ENCODE measurements at regions not wholly inside any gene's neighbourhood (a gene's known extent, or its start where the extent isn't known, plus 50 kb on each side); places are given as distances from the start of the nearest gene placed in this dataset.

- no peak for DNase-seq (ENCODE audit: low read depth)
These were observed 78.1 kb upstream of the GALNT9 start for GRCh38 chr12:132407451-132407961.

DNA sequence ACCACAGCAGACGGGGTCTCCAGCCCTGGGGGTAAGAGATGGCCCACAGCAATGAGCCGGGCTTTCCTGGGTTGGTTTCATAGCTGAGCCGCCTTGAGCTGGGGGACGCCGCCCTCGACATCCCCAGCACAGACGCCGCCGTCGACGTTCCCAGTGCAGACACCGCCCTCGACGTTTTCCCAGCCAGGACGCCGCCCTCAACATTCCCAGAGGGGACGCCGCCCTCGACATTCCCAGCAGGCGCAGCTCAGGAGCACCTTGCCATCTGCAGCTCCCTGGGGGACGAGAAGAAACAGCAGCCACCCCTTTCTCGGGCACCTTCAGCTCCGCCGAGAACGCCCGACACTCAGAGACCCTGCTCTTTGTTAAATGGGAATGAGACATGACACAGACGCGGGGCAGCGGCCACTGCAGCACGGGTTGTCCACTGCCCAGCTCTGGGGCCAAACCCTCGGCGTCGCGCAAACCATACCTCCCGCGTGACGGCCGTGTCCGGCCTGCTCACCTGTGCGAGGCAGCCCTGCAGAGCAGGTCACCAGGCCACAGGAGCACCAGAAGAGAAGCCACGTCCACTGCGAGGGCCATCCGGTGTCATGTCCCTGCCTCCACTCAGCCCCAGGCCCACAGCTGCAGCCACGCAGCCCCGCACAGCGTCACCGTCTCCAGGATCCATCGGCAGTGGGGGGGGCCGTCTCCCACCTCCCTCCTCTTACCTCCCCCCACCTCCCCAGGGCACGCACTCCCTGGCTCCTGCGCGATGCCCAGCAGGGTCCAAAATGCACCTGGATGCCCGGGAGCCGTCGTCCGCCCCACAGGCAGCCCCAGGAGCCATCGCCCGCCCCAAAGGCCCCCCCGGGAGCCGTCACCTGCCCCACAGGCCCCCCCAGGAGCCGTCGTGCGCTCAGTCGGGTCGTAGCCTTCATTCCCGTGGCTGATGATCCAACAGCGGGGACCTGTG lies 77.4 kb upstream of the GALNT9 start:
- DNase-seq (ENCODE audit: low read depth), result no peak

GRCh38 chr12:132405742-132406251 lies 76.4 kb upstream of the GALNT9 start:
- DNase-seq (ENCODE audit: low read depth), result no peak

DNA sequence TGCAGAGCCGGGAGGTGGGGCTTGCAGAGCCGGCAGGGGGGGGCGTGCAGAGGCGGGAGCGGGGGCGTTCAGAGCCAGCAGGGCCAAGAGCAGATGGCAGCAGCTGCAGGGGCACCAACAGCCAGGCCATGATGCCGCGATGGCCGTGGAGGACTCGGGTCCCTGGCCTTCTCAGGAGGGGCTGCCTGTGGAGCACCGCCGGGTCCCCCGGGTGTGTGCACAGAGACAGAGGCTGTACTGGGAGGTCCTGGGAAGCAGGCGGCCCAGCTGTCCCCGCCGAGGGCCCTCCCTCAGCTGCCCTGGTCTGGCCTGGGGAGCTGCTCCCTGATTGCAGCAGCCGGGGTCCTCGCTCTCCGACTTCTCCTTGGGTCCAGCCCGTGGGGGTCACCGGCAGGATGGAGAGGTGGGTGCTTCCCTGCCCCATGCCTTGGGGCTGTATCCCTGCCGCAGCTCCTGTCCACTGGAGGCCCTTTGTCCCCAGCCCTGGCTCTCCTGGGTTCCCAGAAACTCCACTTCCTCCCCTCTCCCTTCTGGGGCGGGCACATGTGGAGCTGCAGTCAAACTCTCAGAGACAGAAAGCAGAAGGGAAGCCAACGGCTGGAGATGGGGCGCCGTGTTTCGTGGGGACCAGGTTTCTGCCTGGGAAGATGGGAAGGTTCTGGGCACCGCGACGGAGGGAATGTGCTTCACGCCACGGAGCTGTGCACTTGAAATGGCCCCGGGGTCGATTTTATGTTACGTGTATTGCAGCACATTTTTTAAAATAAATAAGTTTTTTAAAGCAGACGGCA lies 75.8 kb upstream of the GALNT9 start:
- no peak for DNase-seq (ENCODE audit: low read depth)

DNA sequence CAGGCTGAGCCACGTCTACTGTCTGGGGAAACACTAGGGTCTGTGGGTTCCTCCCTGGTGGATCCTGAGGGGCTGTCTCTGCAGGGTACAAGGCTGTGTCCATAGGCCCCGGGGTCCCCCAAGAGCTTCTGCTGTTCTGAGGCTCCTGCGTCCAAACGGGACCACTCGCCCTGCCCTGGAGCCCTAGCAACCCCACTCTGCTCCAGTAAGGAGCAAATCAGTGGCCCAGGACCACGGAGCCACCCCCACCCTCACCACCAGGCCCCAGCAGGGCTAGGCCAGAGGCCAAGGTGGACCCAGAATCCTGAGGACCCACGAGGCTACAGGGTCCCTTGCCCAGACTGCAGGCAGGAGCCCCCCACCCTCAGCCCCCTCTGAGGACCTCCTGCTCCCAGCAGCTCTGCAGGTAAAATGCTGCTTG lies 75.1 kb upstream of the GALNT9 start:
- no peak for DNase-seq (ENCODE audit: low read depth)

DNA sequence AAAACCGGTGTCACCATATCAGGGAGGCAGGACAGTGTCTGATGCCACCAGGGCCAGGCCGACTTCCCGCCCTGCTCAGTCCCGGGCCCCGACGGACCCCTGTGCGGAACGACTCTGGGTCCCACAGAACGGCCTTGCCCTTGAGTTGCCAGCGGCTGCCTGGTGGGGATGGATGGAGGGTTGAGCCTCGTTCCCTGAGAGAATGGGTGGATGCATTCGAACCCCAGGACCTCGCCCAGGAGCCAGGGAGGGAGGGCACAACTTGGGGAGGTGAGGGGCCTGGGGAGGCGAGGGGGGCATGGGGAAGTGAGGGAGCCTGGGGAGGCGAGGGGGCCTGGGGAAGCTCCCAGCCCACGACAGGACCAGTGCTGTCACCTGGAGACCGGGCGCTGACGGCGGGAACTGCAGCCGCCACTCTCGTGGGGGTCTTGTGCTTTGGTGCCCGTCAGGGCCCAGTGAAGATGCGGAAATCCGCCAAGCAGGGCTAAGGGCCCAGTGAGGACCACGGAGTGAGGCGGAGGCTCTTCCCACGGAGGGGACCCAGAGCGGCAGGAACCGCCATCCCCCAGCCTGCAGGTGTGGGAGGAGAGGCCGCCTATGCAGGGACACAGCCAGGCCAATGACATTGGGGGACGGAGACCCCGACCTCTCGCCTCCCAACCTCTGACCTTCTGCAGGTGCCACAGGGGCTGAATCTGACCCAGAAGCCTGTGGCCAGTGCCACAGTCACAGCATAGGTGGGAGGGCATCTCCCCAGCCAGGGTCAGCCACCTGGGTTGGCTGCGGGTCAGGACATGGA lies 74.4 kb upstream of the GALNT9 start:
- no peak for DNase-seq (ENCODE audit: low read depth)

- no peak for DNase-seq (ENCODE audit: low read depth)
These were observed 73.5 kb upstream of the GALNT9 start for GRCh38 chr12:132402831-132403416.

DNA sequence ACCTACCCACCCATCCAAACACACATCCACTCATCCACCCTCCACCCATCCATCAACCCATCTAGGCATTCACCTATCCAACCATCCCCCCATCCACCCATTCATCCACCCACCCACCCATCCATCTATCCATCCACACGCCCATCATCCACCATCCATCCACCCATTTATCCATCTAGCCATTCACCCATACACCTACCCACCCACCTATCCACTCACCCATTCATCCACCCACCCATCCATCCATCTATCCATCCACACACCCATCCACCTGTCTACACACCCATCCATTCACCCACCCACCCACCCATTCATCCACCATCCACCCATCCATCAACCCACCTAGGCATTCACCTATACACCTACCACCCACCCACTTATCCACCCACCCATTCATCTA lies 72.6 kb upstream of the GALNT9 start:
- DNase-seq (ENCODE audit: low read depth), result no peak

GRCh38 chr12:132400011-132400641 lies 70.7 kb upstream of the GALNT9 start:
- DNase-seq (ENCODE audit: low read depth), result no peak

DNA sequence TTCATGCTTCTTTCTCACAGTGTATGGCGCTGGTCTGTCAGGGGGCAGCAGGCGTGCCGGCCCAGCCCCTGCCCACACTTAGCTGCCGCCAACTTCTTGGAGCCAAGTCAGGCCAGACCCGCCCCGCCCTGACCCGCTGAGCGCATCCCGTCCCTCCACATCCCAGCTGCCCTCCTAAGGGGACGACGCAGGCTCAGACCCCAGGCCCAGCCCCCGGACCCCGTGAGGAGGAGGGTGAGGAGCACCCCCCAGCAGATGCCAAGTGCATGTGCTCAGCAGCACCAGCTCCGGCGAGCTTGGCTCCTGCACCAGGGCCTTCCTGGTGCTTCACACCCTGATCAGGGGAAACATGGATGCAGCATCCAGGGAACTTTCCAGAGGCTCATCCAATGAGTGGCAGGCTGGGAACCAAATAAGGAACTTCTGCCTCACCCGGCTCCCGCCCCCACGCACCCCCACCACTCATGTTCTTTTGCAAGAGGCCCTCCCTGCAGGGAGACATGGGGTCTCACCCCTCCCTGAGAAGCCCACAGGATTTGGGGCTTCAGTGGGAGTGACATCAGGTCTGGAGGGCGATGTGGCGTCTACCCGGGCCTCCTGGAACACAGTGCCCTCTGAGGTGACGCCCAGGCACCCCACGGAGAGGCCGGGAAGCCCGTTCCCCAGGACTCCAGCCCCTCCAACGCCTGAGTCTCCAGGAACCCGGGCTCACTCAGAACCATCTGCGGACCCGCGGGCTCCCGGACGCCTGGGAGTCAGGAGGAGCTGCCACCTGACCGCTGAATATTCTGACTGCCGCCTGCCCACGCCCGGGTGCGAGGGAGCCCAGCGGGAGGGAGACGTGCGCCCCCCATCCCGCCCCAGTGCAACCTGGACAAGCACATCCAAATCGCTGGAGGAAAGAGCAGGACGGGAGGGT lies 70.0 kb upstream of the GALNT9 start:
- no peak for DNase-seq (ENCODE audit: low read depth)

GRCh38 chr12:132398386-132398991 lies 69.1 kb upstream of the GALNT9 start:
- no peak for DNase-seq (ENCODE audit: low read depth)

DNA sequence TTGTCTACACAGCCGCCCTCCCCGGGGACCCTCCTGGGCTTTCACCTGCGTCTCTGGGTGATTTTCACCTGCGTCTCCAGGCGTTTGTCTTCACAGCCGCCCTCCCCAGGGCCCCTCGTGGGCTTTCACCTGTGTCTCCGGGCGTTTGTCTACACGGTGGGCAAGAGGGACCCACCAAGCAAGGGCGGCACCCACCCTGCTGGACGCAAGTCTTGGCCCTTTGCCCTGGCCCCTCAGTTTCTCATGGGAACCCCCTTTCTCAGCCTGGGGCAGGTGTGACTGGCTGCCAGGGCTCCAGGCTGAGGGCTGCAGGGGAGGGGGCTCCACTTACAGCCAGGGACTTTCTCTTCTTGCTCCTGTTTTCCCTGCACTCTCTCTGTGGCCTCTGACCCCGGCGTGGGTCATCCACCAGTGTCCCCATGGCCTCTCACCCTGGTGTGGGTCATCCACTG lies 68.6 kb upstream of the GALNT9 start:
- DNase-seq (ENCODE audit: low read depth), result no peak

DNA sequence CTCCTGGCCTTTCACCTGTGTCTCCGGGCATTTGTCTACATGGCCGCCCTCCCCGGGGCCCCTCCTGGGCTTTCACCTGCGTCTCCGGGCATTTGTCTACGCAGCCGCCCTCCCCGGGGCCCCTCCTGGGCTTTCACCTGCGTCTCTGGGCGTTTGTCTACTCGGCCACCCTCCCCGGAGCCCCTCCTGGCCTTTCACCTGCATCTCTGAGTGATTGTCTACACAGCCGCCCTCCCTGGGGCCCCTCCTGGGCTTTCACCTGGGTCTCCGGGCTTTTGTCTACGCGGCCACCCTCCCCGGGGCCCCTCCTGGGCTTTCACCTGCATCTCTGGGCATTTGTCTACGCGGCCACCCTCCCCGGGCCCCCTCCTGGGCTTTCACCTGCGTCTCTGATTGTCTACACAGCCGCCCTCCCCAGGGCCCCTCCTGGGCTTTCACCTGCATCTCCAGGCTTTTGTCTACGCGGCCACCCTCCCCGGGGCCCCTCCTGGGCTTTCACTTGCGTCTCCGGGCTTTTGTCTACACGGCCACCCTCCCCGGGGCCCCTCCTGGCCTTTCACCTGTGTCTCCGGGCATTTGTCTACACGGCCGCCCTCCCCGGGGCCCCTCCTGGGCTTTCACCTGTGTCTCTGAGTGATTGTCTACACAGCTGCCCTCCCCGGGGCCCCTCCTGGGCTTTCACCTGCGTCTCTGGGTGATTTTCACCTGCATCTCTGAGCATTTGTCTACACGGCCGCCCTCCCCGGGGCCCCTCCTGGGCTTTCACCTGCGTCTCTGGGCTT lies 68.0 kb upstream of the GALNT9 start:
- no peak for DNase-seq (ENCODE audit: low read depth)

DNA sequence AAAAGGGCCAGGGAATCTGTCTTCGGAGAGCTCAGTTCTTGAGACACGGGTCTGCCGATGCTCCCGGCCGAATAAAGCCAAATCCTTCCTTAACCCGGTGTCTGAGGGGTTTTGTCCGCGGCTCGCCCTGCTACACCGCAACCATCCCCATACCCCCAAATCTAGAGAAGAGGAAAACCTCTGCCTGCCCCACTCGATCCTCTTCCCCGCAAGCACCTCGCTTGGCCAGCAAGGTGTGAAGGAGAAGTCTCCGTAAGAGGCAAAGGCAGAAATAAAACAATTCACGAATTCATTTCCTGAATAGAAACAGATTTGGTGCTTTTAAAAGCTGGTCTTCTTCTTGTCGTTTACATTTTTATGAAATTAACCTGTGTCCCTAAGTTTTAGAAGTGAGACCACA lies 67.3 kb upstream of the GALNT9 start:
- DNase-seq (ENCODE audit: low read depth), result no peak

GRCh38 chr12:132395908-132396305 lies 66.5 kb upstream of the GALNT9 start:
- no peak for DNase-seq (ENCODE audit: low read depth)

DNA sequence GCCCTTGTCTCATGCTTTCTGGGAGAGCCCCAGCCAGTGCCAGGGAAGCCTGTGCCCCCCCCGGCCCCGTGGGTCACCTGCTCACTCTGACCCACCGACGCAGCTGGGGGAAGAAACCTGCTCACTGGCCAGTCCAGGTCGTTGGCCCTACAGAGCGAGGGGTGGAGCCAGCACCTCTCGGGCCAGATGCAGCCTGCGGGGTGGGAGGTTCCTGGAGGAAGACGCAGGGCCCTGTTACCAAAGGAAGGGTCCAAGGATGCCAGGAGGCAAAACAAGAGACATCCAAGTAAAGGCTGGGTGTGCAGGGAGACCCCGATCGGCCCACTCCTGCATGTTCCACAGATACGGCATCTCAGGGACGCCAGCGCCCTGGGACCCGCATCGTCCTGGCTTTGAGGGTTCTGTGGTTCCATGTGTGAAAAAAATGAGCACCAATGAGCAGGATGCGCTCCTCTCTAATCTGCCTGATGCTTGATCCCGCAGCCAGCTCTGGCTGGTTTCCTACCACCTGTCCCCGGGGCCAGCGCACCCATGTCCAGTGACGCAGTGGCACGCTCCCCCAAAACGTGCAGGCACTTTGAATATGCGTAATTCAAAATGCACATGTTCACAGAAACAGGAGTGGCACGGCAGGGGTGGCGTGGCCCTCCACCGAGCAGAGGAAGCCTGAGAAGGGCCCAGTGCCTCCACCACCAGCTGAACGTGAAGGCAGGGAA lies 66.0 kb upstream of the GALNT9 start:
- no peak for DNase-seq (ENCODE audit: low read depth)

DNA sequence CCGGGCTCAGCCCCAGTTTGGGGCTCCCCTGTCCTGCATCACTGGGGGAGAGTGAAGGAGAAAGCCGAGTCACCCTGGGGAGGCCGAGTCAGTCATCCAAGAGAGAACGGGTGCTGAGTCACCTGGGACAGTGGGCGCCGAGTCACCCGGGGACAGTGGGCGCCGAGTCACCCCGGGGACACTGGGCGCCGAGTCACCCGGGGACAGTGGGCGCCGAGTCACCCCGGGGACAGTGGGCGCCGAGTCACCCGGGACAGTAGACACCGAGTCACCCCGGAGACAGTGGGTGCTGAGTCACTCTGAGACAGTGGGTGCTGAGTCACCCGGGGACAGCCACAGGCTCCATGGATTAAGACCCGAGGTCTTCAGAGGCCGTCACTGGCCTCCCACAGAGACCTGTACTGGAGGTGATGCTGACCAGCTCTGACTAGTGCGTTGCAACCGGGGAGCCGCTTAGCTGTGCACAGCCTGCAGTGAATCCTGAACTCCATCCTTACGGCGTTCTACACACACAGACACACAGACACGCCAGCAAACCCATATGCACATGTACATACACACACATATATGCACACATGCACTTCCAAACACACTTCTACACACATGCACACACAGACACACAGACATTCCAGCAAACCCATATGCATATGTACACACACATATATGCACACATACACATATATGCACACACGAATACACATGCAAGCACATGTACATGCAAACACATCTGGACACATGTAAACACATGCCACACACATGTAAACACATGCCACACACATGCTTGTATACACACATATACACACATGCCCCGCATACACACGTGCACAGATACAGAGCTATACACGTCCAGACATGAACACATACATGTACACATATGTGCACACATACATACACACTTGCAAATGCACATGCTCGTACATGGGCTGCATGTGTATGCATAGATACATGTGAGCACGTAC lies 64.9 kb upstream of the GALNT9 start:
- DNase-seq (ENCODE audit: low read depth), result no peak
